ENCODE measurements at regions not wholly inside any gene's neighbourhood (a gene's known extent, or its start where the extent isn't known, plus 50 kb on each side); places are given as distances from the start of the nearest gene placed in this dataset.

- no peak for TF ChIP-seq EZH2 (IDR thresholded peaks at IDR 0.05; ENCODE audit: insufficient read depth, low read length)
- TF ChIP-seq CTCF (IDR thresholded peaks at IDR 0.05; ENCODE audit: insufficient read depth, low read depth, low read length), result no peak
These were observed 144.9 kb downstream of the TFAP2A start for GRCh38 chr6:10269814-10270472.
